HFF-Myc (cell line): ENCODE measurements at regions not wholly inside any gene's neighbourhood (a gene's known extent, or its start where the extent isn't known, plus 50 kb on each side); places are given as distances from the start of the nearest gene placed in this dataset.

Experiments
- DNase-seq: peaks from one replicate; pipeline ENCODE4 v3.0.0-alpha.2; 2011; ENCODE audit warnings: low read depth; ENCODE audit errors: extremely low read depth
- H3K4me3 ChIP-seq: replicated peaks from 2 replicates; pipeline ENCODE4 v1.5.1; 2011; ENCODE audit warnings: low read depth, mild to moderate bottlenecking, control low read depth, low read length
- TF ChIP-seq, protein P1 (sequence below): IDR thresholded peaks from 2 replicates; pipeline ENCODE4 v1.5.1; 2012; ENCODE audit warnings: mild to moderate bottlenecking, low read depth, low read length, control low read depth; ENCODE audit errors: missing control alignments

DNA sequence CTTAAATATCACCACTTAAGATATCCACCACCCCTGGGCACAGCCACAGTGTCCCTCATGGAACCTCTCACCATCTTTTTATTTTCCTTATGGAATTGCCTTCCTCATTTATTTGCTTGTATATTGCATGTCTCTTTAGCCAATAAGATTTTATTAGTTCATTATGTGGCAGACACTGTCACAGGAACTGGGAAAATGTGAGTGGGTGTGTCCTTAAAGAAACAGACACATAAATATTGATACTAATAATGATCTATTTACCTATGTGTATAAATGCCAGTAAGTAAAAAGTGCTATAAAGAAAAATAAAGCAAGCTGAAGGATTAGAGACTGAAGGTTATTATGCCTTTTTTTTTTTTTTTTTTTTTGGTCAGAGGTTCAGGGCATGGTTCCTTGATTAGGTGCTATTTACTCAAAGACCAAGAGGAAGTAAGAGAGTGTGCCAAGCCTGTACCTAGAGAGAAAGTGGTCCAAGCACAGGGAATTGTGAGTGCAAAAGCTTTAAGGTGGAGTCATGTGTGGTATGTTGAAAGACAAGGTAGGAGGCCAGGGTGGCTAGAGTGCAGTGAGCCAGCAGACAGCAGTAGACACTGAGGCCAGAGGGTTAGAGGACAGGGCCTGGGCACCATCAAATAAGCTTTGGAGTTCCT, 589.0 kb downstream of the USP25 start:
- no peak overlapping the region for H3K4me3 ChIP-seq
- TF ChIP-seq, protein P1, sequence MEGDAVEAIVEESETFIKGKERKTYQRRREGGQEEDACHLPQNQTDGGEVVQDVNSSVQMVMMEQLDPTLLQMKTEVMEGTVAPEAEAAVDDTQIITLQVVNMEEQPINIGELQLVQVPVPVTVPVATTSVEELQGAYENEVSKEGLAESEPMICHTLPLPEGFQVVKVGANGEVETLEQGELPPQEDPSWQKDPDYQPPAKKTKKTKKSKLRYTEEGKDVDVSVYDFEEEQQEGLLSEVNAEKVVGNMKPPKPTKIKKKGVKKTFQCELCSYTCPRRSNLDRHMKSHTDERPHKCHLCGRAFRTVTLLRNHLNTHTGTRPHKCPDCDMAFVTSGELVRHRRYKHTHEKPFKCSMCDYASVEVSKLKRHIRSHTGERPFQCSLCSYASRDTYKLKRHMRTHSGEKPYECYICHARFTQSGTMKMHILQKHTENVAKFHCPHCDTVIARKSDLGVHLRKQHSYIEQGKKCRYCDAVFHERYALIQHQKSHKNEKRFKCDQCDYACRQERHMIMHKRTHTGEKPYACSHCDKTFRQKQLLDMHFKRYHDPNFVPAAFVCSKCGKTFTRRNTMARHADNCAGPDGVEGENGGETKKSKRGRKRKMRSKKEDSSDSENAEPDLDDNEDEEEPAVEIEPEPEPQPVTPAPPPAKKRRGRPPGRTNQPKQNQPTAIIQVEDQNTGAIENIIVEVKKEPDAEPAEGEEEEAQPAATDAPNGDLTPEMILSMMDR: no peak
- no peak for DNase-seq

- no peak for DNase-seq
- TF ChIP-seq, protein P1: no peak
- H3K4me3 ChIP-seq: no peak overlapping the region
Observed at GRCh38 chr21:16320110-16320509, 590.3 kb downstream of the USP25 start.

GRCh38 chr21:16322454-16322853, 592.7 kb downstream of the USP25 start:
- no peak overlapping the region for H3K4me3 ChIP-seq
- DNase-seq: no peak
- TF ChIP-seq, protein P1: no peak

DNA sequence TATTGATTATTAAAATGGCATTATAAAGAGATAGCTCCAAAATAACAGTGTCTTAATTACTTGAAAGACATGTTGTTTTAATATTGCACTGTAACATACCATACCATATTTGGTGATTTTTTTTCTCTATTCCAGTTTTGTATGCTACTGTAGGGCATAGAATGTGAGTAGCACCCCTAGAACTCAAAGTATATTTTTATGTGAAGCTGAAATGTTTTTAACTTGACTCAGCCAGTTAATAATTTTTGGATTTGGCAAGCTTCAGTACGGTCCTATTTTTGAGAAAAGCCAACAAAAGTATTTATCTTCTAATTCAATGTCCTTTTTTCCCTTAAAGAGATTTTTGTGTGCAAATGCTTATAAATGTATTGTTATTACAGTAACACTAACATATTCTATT, 593.8 kb downstream of the USP25 start:
- TF ChIP-seq, protein P1: no peak
- DNase-seq: no peak
- no peak overlapping the region for H3K4me3 ChIP-seq

DNA sequence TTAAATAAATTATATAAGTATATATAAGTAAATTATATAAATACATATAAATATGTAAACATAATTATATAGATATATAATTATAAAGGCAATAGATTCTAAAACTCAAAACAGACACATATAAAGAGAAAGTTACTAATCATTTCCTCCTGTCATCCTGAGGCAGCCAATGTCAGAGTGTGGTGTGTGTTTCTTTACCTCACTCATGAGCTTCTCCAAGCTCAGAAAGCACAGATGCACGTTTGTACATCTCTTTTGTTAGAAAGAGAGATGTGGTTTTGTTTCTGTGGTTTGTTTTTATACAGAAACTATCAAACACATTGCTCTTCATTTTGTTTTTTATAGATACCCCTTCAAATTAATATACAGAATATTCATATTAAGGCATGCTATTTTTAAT, 594.8 kb downstream of the USP25 start:
- TF ChIP-seq, protein P1: no peak

DNA sequence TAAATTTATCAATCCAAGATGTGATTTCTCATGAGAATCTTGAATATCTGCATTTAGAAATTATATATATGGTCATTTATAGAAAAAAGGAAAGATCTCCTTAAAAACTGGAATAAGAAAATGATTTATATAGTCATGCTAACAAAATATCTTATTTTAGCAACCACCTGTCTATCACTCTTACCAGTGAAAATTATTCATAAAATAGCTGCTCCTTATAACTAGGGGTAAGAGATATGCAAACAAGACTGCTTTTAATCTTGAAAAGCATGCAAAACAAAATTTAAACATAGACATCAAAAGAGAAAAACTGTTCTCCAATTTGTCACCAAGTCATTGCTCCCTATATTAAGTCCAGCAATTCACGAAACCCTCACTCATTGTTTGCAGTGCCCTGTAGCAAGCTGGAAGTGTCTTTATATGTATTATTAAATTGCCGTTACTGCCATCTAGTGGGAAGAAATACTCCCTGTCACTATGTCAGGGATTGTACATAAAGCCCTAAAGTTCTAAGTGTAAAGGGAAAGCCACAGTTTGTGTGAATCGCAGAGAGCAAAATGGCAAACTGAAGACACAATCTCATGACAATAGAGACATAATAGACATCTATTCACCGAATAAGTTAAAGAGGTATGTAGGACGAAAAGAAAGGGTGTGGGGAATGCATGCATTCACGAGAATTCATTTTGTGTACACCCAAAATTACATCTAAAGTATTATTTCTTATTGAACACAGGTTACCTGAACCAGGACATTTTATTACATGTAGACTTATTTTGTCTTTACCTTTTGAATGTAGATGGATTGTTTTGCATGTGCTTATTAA, 600.5 kb downstream of the USP25 start:
- no peak overlapping the region for H3K4me3 ChIP-seq
- peak; percentile 72 for DNase-seq
- TF ChIP-seq, protein P1: peak; percentile 59

More for the DNA sequence above, 594.8 kb downstream of the USP25 start:
- no peak for DNase-seq
- no peak overlapping the region for H3K4me3 ChIP-seq
